Fibroblast of mammary gland (primary cell): ENCODE measurements at regions not wholly inside any gene's neighbourhood (a gene's known extent, or its start where the extent isn't known, plus 50 kb on each side); places are given as distances from the start of the nearest gene placed in this dataset.

ENCODE experiments used
- DNase-seq: peaks from one replicate; pipeline ENCODE4 v3.0.0-alpha.2; 2010; ENCODE audit warnings: low read depth
- H3K4me3 ChIP-seq: 2 replicates; pipeline ENCODE4 v1.5.1; 2011; ENCODE audit warnings: low read depth, mild to moderate bottlenecking, low read length, moderate library complexity; ENCODE audit not compliant: control insufficient read depth
- TF ChIP-seq, protein P1 (sequence below): conservative IDR thresholded peaks from 2 replicates; pipeline ENCODE4 v1.5.1; 2011; ENCODE audit warnings: low read depth, low read length, inconsistent platforms; ENCODE audit not compliant: control insufficient read depth, insufficient read depth

DNA sequence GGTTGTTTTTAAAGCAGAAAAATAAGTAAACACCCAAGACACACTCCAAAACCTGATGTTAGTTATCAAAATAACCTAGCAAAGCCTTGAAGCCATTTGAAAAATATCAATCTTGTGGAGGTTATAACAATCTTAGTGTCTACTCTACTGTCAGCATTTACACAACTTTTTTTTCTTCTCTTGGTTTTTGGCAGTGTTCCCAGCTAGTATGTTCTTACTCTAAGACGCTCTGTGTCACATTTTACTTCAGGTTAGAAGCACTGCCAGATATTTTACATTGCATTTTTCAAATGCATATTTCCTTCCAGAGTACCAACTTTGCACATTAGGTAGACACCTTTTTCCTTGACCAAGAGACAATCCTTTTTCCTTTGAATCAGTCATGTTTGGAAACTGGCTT lies 114.0 kb upstream of the INPP4B start:
- TF ChIP-seq, protein P1, sequence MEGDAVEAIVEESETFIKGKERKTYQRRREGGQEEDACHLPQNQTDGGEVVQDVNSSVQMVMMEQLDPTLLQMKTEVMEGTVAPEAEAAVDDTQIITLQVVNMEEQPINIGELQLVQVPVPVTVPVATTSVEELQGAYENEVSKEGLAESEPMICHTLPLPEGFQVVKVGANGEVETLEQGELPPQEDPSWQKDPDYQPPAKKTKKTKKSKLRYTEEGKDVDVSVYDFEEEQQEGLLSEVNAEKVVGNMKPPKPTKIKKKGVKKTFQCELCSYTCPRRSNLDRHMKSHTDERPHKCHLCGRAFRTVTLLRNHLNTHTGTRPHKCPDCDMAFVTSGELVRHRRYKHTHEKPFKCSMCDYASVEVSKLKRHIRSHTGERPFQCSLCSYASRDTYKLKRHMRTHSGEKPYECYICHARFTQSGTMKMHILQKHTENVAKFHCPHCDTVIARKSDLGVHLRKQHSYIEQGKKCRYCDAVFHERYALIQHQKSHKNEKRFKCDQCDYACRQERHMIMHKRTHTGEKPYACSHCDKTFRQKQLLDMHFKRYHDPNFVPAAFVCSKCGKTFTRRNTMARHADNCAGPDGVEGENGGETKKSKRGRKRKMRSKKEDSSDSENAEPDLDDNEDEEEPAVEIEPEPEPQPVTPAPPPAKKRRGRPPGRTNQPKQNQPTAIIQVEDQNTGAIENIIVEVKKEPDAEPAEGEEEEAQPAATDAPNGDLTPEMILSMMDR: no peak
- no peak overlapping the region for H3K4me3 ChIP-seq
- DNase-seq: no peak

DNA sequence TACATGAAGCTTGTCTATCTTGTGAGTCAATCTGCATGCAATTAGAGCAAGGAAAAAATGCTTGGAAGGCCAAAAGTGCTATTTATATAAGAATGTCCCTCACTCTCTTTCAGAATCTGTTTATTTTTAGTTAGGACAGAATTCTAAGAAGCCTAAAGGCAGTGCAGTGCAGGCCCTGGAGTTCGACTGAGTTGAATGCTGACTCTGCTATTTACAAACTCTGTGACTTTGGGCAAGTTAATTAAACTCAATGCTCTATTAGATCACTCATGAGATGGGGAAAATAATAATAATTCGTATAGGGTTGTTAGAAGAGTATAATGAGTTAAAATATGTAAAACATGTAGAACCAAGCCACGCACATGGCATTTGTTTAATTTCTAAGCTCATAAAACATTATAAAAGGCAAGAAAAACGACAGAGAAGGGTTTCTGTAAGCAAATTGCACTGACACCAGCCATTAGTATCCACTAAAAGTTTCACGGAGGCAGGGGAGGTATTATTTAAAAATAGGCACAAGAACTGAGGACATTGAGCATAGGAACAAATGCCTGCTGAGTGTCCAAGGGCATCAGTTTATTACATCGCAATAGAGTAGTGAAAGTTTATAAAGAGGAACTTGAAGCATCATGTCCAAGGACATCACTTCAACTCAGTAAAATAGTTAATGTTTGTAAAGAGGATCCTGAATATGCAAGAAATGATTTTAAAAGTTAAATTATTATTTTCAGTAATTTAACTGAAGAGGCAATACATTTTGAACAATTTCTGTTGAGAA lies 115.0 kb upstream of the INPP4B start:
- TF ChIP-seq, protein P1: no peak
- H3K4me3 ChIP-seq: no peak overlapping the region
- no peak for DNase-seq

DNA sequence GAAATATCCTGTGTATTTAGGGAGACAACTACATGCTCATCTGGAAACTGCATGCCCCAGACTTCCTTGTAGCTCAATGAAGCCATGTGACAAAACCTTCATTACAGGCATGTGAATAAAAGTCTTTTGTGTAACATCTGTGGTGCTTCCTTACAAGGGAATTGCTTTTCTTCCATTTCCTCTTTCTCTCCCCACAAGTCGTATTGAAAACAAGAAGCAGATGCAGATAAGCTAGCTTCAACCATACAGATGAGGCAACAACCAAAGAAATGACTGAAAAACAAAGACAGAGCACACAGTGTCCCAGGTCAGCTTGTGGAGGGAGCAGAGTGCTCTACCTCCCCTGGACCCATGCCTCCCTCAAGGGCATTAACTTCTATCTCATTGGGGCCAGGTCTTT lies 115.8 kb upstream of the INPP4B start:
- H3K4me3 ChIP-seq: no peak overlapping the region
- TF ChIP-seq, protein P1: no peak
- DNase-seq: no peak

DNA sequence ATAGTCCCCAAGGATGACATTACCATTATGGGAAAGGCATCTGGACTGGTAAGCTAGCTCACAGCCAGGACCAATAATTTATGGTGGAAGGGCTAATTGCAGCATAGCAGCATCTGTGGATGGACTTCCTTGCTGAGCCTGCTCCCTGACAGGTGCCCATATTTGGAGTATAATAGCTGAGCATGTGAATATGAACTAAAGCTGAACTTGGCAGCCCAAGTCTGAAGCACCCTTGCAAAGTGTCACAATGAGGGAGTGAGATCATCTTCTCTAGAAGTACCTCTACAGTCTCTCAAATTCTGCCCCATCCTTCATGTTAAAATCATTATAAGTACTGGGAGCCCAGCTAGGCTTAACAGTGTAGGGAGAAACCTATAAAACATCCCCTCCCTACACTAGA lies 128.2 kb upstream of the INPP4B start:
- DNase-seq: no peak
- H3K4me3 ChIP-seq: no peak overlapping the region
- TF ChIP-seq, protein P1: no peak

DNA sequence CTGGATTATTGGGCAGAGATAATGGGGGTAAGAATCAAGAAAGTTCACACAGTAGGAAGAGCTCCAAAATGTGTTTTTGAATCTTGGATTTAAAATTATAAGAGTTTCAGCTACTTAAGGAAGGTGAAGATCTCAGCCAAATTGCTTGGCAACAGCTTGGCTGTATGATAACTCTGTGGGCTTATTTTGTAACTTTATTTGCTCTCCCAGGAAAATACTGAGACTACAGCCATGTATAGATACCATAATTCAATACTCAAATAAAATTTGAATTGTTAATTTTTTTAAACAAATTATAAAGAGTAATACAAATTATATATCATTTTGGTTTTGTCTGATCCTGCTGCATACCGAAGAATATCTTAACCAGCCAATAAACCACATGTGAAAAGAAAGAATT lies 129.5 kb upstream of the INPP4B start:
- DNase-seq: no peak
- TF ChIP-seq, protein P1: no peak
- H3K4me3 ChIP-seq: no peak overlapping the region

DNA sequence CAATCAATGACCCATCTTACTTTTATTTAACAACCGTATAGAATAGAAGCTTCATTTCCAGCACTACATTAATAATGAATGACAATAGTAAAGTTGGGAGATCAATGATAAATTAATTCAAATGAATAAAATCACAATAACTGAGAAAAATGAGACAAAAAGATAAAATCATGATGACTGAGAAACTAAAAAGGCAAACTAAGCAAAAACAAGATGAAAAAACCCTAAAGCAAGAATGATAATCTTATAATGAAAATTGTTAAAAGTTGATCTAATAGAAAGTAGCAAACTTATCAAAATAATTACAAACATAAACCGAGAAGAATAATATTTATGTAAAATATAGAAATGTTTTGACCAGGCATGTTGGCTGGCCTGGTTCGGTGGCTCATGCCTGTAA lies 130.4 kb upstream of the INPP4B start:
- TF ChIP-seq, protein P1: no peak
- no peak for DNase-seq
- H3K4me3 ChIP-seq: no peak overlapping the region
